WI38 (cell line): ENCODE measurements at regions not wholly inside any gene's neighbourhood (a gene's known extent, or its start where the extent isn't known, plus 50 kb on each side); places are given as distances from the start of the nearest gene placed in this dataset.

ENCODE experiments used
- H3K4me3 ChIP-seq: 2 replicates; pipeline ENCODE4 v1.5.1; 2011; ENCODE audit warnings: low read depth, mild to moderate bottlenecking, control low read depth, low read length
- TF ChIP-seq, protein P1 (sequence below): IDR thresholded peaks from 2 replicates; pipeline ENCODE4 v1.5.1; 2012; ENCODE audit warnings: low read depth, mild to moderate bottlenecking, control low read depth, low read length

DNA sequence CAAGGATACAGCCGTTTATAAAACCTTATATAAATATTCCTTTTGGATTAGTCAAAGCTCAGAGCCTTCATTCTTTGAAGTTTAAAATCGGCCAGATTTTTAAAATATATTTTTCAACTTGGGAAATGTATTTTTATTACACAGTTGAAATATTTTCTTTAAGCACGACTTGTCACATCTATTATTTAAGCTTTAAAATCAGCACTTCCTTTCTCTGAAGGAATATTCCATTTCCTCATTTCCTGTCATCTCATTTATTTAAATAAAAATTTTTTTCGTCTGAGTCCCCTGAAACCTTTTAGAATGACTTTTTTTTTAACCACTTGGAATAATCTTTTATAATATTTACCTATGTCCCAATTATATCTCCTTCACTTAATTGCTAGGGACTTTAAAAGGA is 107.5 kb upstream of the PDE3A start:
- no peak overlapping the region for H3K4me3 ChIP-seq
- TF ChIP-seq, protein P1, sequence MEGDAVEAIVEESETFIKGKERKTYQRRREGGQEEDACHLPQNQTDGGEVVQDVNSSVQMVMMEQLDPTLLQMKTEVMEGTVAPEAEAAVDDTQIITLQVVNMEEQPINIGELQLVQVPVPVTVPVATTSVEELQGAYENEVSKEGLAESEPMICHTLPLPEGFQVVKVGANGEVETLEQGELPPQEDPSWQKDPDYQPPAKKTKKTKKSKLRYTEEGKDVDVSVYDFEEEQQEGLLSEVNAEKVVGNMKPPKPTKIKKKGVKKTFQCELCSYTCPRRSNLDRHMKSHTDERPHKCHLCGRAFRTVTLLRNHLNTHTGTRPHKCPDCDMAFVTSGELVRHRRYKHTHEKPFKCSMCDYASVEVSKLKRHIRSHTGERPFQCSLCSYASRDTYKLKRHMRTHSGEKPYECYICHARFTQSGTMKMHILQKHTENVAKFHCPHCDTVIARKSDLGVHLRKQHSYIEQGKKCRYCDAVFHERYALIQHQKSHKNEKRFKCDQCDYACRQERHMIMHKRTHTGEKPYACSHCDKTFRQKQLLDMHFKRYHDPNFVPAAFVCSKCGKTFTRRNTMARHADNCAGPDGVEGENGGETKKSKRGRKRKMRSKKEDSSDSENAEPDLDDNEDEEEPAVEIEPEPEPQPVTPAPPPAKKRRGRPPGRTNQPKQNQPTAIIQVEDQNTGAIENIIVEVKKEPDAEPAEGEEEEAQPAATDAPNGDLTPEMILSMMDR = no peak

DNA sequence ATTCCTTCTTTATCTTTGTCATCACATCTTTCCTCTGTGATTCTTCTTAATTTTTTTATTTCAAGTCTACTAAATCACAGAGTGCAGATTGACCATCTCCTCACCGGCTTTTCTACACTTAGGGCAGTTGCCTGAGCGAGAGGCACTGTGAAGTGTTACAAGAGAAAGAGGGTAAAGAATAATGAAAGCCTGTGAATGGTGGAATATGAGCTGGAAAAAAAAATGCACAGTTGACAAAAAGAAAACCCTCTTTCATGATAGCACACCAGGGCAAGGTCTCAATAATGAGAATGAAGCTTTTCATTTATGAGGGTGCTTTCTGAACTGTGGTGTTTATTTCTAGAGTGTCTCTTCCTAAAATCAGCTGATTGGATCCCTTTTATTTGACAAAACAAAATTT is 106.2 kb upstream of the PDE3A start:
- no peak overlapping the region for H3K4me3 ChIP-seq
- TF ChIP-seq, protein P1 = no peak

DNA sequence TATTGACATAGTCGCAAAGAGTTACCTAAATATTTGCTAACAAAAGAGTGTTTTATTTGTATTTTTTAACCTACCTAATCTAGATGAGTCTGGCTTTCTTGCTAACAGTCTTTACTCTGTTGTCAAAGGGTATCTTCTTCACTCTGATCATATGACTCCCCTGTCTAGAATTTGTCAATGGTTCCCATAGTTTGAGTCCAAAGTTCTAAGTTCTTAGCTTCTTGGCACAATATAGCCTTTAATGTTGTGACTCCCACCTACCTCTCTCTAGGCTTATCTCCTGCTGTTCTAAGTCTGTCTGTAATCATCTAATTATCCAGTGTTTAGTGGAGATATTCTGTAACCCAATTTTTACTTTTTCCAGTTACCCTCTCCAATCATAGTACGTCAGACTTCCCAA is 104.3 kb upstream of the PDE3A start:
- TF ChIP-seq, protein P1 = no peak
- H3K4me3 ChIP-seq = no peak overlapping the region

DNA sequence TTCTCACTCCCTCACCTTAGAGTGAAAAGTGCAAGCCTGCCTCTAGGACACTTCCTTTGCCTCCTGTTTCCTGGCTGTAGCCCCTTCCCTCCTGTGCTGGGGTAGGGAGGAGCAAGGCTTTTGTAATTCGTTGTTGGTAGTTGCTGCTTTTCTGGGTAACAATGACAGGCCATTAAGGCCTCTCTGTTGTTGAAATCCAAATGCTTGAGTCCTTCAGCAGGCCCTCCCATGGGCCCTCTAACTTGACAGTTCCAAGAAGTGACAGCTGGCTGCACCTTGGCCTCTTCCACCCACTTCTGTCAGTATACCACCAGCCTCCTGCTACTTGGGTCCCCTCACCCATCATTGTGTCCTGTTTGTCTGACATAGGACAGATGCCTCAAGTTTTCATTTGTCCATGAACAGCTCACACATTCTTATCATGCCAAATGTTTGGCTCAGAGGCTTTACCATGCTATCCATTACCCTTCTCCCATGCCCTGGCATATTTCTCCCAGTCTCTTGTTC is 103.7 kb upstream of the PDE3A start:
- TF ChIP-seq, protein P1 = no peak
- H3K4me3 ChIP-seq = no peak overlapping the region

DNA sequence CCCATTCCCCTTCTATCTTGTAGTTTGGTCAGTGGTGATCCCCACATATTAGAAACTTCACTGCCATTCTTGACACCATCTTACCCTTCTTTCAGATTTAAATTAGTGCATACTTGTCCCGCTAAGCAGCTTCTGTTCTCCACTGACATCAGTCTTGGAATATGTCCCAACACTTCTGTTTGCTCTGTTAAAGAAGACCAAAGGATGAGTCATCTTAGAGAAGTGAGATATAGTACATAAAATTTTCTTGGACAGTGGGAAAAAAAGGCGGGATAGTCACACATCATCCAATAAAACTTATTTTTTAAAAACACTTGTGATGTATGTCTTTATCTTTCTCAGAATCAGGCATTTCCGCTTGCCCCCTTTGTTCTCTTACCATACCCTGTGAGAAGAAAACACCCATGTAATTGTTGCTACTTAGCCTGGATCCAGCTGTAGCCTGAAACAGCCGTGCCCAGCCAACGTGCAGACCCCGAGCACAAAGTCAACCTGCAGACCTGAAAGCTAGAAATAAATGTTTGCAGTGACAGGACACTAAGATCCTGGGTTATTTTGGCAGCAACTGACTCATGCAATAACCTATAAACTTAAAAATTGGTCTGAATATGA is 100.1 kb upstream of the PDE3A start:
- no peak overlapping the region for H3K4me3 ChIP-seq
- TF ChIP-seq, protein P1 = no peak

DNA sequence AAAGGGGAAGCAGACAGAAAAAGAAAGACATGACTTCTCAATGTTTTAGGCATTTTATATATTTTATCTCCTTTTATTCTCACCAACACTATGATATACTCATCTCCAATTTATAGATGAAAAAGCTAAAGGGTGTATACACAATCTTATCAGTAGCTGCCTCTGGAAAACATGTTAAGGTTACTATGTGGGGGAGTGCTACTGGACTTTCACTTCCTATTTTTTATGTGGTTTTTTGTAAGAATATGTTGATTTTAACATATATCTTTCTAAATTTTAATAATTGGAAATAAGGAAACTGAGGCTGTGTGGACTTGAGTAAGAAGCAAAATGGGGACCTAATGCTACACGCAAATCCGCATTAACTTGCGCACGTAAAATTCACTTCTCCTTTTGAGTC is 99.6 kb upstream of the PDE3A start:
- TF ChIP-seq, protein P1 = no peak
- no peak overlapping the region for H3K4me3 ChIP-seq

DNA sequence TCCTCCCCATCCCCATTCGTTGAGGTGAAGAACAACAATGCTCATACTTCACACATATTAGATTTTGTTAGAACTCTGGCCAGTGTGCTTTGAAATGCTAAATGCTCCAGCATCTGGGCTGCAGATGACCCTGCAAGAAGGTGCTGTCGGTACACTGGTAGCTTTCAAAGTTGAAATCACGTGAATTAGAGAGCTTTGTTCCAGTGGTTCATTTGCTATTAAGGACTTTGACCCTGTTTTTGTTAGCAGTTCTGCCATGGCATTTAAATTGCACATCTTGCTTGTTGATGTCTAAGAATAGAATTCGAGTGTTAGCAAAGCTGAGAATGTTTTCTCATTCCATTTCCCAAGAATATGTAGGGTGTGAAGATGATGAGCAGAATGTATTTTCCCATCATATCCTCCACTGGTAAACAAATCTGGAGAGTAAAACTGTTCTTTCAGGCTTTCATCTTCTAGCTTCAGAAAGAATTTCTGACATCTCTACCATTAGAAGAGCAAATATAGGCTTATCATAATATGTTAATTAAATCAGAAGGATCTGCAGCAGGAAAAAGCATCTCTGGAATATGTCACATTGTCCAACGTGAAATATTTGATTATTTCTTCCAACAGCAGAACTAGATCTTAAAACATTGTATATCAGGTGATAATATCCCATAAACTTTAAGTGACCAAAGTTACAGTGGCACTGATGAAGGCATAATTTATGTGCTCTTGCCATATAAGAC is 98.8 kb upstream of the PDE3A start:
- no peak overlapping the region for H3K4me3 ChIP-seq
- TF ChIP-seq, protein P1 = no peak
